ENCODE measurements at regions not wholly inside any gene's neighbourhood (a gene's known extent, or its start where the extent isn't known, plus 50 kb on each side); places are given as distances from the start of the nearest gene placed in this dataset.
"Not testable (repeated sequence)": the region's sequence is repeated elsewhere in the genome, so short reads cannot be mapped to it uniquely, and the experiment has no call there.

- H3K4me3 ChIP-seq (ENCODE audit: low read depth, low read length) = no peak overlapping the region
Measured at GRCh38 chr22:25281675-25282345, 62.4 kb downstream of the CRYBB2 start.

GRCh38 chr22:25282346-25282670 is 62.9 kb downstream of the CRYBB2 start:
- H3K4me3 ChIP-seq (ENCODE audit: low read depth, low read length) = no peak overlapping the region
- TF ChIP-seq POLR2A (IDR thresholded peaks at IDR 0.05; ENCODE audit: extremely low read depth, insufficient read length) (no peak), MAX (IDR thresholded peaks at IDR 0.05; ENCODE audit: low read depth, low read length) (no peak), MYC (IDR thresholded peaks at IDR 0.05; ENCODE audit: low read depth, low read length) (no peak), CTCF (IDR thresholded peaks at IDR 0.05; ENCODE audit: low read depth, low read length) (no peak)
- DNase-seq (ENCODE audit: low read depth) = no peak

More at GRCh38 chr22:25281675-25282345, 62.4 kb downstream of the CRYBB2 start:
- TF ChIP-seq MYC (IDR thresholded peaks at IDR 0.05; ENCODE audit: low read depth, low read length) = no peak
- TF ChIP-seq CTCF (IDR thresholded peaks at IDR 0.05; ENCODE audit: low read depth, low read length) = no peak
- no peak for TF ChIP-seq MAX (IDR thresholded peaks at IDR 0.05; ENCODE audit: low read depth, low read length)
- TF ChIP-seq POLR2A (IDR thresholded peaks at IDR 0.05; ENCODE audit: extremely low read depth, insufficient read length) = no peak
- peak; percentile 10 for DNase-seq (ENCODE audit: low read depth)

GRCh38 chr22:25282671-25283561 is 63.5 kb downstream of the CRYBB2 start:
- TF ChIP-seq POLR2A (IDR thresholded peaks at IDR 0.05; ENCODE audit: extremely low read depth, insufficient read length) = no peak
- no peak for TF ChIP-seq MYC (IDR thresholded peaks at IDR 0.05; ENCODE audit: low read depth, low read length)
- no peak for TF ChIP-seq MAX (IDR thresholded peaks at IDR 0.05; ENCODE audit: low read depth, low read length)
- TF ChIP-seq CTCF (IDR thresholded peaks at IDR 0.05; ENCODE audit: low read depth, low read length) = no peak
- no peak for DNase-seq (ENCODE audit: low read depth)
- H3K4me3 ChIP-seq (ENCODE audit: low read depth, low read length) = no peak overlapping the region

- not testable (repeated sequence) for H3K4me3 ChIP-seq (ENCODE audit: low read depth, low read length); DNase-seq (ENCODE audit: low read depth)
Measured at GRCh38 chr22:25288481-25288880, 69.0 kb downstream of the CRYBB2 start.

- DNase-seq (ENCODE audit: low read depth); H3K4me3 ChIP-seq (ENCODE audit: low read depth, low read length): not testable (repeated sequence)
Measured at GRCh38 chr22:25301912-25302311, 82.5 kb downstream of the CRYBB2 start.

- not testable (repeated sequence) for H3K4me3 ChIP-seq (ENCODE audit: low read depth, low read length); DNase-seq (ENCODE audit: low read depth)
Measured at GRCh38 chr22:25309586-25309985, 90.1 kb downstream of the CRYBB2 start.

- not testable (repeated sequence) for DNase-seq (ENCODE audit: low read depth); H3K4me3 ChIP-seq (ENCODE audit: low read depth, low read length)
Measured at GRCh38 chr22:25311924-25312323, 92.5 kb downstream of the CRYBB2 start.

GRCh38 chr22:25318081-25318823 is 98.8 kb downstream of the CRYBB2 start:
- no peak for TF ChIP-seq MYC (IDR thresholded peaks at IDR 0.05; ENCODE audit: low read depth, low read length)
- no peak for DNase-seq (ENCODE audit: low read depth)
- no peak overlapping the region for H3K4me3 ChIP-seq (ENCODE audit: low read depth, low read length)
